ENCODE measurements at regions not wholly inside any gene's neighbourhood (a gene's known extent, or its start where the extent isn't known, plus 50 kb on each side); places are given as distances from the start of the nearest gene placed in this dataset.

GRCh38 chr4:164571593-164572390 is 182.1 kb upstream of the SMIM31 start:
- no peak for TF ChIP-seq CTCF (IDR thresholded peaks at IDR 0.05)
- no peak for TF ChIP-seq POLR2A (IDR thresholded peaks at IDR 0.05)
